GM19035 (cell line): ENCODE measurements at regions not wholly inside any gene's neighbourhood (a gene's known extent, or its start where the extent isn't known, plus 50 kb on each side); places are given as distances from the start of the nearest gene placed in this dataset.
"Not testable (repeated sequence)": the region's sequence is repeated elsewhere in the genome, so short reads cannot be mapped to it uniquely, and the experiment has no call there.

Experiments
- ATAC-seq: cut with Tn5 transposase; IDR thresholded peaks from one replicate; pipeline ENCODE4 v1.9.1; 2021; ENCODE audit not compliant: unreplicated experiment

DNA sequence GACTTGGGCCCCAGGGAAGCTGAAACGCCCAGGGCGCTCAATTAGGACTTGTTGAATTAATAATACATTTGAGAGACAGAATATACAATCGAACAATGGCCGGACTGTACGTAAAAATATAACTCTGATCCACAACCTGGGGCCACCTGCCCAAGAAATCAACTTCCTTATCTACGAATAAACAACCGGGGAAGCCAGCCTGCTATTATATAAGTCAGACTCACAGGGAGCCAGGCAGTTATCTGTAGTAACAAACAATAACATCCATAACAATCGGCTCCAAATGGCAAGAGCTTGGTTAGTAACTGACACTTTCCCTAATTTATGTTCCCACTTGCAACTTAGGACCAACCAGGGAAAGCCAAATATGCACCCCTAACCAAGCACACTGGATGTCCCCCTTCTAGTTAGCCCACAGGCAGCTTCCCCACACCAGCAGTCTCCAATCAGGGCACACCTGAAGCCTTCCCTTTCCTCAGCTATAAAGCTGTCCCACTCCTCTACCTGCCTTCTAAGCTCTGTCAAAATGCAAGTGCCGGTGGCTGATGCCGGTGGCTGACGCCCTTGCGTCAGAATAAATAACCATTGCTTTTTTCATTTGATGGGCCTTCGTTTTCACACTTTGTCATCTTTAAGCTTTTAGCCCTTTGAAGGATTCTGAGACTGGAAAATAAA, 135.2 kb downstream of the FAM72B start:
- ATAC-seq: not testable (repeated sequence)

DNA sequence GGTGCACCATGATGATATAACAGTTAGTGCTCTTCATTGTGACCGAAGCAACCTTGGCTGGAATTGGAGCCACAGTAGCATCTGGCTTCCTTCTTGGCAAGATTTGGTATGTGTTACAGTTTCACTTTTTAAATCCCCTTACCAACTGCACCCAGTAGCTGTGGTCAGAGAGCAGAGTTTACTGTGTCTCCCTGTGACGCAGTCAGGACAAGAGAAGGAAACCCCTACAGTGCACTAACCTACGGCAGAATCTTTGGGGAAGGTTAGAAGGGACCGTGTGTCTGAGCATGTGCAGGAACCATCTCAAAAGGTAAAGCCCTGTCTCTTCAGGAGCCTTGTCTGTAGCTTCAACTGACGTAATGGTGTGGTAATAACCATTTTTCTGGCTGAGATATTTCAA, 134.0 kb downstream of the FAM72B start:
- ATAC-seq: not testable (repeated sequence)

DNA sequence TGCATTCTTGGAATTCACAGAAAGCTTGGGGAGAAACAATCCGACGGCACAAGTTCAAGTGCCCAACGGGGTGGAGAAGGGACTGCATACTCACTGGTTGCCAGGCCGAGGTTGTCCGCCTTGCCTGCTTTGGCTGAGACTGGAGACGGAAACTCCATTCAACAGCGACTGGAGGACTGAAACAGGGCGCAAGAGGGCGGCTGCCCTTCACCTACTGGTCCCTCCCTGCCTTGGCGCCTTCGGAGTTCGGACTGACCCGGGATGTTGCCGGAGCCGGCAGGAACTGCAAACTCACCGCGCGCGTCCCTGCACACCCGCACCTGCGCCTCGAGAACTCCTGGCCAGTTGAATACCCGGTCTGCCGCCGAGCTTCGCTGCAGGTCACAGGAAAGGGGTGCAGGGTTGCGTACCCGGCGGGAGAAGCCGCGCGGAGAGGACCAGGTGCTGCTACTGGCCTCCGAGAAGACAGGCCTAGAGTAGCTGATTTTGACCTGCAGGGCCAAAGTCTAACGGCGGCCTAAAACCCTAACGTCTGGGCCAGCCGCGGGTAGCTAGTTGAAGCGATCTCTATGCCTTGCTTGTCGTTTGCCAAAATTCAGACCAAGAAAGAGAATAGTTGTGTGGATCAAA, 132.9 kb downstream of the FAM72B start:
- not testable (repeated sequence) for ATAC-seq

DNA sequence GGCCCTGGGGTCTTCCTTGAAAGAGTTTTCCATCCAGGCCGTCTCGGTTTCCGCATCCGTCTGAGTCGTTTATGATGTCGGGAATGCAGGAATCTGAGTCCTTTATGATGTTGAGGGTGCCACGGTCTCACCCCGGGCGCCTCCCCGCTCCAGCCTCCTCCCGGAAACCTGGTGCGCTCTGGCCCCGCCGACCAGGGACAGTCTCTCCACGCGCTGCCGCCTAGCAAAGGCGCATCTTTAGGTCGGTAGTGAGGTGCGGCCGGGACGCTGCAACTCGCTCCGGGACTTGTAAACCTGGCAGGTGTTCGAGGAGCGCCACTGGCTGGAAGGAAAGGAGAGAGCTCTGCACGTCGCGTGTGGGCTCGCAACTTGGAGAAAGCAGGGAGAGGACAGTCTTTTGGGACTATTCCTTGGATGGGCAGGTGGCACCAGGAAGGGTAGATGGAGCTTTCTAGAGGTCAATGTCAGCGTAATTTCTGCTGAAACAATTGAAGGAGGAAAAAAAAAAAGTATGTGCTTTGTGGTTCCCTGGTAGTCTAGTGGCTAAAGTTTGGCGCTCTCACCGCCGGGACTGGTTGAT, 132.0 kb downstream of the FAM72B start:
- ATAC-seq: not testable (repeated sequence)

DNA sequence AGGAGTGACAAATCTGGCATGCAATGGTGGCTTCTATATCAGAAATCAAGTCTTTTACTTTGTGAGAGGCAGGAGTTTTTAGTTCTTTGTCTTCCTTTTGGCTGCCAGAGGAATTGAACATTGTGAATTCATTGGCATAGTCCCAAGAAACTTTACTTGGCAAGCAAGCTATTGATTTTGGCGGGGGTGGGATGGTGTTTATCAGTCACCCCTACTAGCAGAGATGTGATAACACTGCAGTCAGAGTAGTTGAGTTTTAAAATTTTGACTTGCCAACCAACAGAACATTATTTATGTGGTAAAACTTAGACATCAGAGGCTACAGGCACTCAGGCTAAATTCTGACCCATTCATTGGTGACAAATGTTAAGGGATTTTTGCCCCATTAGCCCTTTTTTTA, 129.2 kb downstream of the FAM72B start:
- not testable (repeated sequence) for ATAC-seq

DNA sequence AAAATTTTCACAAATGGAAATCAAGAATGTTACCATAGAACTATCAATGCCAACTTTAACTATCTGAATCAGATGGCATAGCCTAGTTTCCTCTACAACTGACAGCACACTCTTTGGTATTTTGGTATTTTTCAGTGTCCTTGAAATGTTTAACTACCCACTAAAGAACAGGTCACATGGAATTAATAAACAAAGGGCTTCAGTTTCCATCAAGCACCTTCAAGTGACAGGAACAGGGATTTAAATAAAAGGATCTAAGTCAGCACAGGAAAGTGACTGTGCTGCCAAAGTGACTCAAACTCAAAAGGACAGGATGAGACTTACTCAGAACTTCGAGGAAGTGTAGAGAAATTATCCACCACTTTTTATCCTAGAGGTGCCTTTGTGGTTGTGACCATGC, 117.2 kb downstream of the FAM72B start:
- not testable (repeated sequence) for ATAC-seq

DNA sequence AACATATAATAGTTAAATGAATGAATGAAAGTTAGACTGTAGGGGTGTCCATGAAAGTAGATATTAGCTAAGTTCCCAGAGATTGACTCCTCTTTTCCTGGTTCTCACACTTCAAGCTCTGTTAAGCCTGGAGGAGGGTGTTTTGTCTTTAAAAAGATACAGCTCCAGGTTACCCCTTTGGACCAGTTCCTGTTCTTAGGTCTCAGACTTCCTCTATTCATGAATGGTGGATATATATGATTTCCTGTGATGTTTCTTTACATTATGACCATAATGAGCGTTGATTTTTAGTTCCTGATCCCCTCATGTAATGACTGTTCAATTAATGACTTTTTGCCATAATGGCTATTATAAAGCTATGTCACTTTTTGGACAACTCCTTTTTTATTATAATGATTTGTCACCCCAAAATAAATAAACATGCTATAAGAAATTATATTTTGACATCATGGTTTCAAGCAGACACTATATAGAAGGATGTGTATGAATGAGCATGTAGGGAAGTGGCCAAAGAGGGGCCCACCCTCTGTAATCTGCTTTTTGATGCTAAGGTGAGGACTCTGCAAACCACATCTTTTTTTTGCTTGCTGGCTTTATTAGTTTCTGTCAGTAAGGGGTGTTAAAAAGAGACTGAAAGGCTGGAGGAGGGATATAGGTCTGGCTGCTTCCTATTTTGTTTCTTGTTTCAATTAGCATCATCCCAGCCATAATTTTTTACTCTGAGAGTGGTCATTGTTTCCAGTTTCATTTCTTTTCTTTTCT, 115.2 kb downstream of the FAM72B start:
- ATAC-seq: not testable (repeated sequence)

DNA sequence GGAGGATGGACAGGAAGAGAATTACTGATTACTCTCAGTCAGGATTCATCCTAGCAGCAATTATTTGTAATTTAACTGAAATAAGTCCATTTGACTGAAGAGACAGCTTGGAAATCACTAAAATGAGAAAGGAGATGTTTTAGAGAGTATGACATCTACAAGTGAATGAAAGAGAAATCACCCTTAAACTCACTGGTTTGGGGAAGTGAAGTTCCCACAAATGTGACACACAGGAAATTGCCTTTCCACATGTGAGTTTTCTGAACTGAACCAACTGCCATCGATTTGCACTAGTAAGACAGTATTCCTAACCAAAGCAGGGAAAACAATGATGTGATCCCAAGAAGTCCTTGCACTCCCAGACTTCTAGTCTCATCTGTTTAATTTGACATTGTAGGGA, 110.3 kb downstream of the FAM72B start:
- ATAC-seq: not testable (repeated sequence)

DNA sequence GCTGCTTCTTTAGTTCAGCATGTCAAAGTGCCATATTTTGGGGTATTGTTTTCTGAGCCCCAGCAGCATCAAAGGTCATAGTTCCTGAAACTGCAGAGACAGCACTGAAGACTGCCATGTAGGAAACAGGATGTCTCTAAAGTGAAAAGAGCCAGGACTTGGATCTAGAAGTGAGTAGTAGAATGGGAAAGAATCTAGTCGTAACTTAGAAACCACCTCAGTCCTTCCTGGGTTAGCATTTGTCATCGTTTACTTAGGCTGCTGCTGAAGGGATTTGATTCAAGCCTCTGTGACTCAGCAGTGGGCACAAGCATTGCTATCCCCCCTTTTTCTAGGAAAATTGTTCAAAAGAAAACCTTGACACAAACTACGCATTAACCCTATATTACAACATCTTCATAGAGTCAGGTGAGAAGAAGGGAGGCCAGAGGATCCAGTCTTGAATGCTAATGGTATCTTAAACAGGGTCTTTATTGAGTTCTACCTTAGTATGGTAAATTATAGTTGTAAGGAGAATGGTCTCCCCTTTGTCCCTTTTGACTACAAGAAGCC, 108.8 kb downstream of the FAM72B start:
- not testable (repeated sequence) for ATAC-seq

DNA sequence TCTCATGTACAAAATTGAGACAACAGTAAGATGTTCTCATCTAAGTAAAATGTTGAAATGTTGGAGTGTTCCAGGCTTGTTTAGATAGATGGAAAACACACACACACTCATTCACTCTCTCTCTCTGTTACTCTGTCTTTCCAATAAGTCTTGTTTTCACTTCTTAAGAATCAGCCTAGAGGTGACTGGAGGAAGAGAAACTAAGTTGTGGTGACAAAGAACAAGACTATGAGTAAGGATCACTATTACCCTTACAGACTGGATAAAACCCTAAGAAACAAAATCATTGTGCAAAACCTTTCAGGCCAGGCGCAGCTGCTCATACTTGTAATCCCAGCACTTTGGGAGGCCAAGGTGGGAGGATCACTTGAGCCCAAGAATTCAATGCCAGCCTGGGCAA, 107.5 kb downstream of the FAM72B start:
- ATAC-seq: peak; percentile 83

DNA sequence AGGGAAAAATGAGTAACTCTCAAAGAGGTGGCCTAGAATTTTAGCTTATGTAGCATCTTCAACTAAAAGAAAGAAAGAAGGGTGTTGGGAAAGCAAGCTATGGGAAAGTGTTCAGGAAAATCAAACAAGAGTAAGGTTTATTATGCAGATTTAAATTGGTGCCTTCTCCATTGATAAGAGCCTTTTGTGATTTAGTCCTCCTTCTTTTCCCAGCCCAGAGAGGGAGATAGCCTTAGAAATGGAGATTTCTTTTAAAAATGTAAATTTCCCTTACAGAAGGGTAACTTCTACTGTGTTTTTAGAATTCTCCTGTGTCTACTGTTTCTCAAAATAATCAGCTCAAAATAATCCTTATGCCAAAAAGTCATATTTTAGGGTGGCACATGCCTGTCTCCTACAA, 104.5 kb downstream of the FAM72B start:
- not testable (repeated sequence) for ATAC-seq

DNA sequence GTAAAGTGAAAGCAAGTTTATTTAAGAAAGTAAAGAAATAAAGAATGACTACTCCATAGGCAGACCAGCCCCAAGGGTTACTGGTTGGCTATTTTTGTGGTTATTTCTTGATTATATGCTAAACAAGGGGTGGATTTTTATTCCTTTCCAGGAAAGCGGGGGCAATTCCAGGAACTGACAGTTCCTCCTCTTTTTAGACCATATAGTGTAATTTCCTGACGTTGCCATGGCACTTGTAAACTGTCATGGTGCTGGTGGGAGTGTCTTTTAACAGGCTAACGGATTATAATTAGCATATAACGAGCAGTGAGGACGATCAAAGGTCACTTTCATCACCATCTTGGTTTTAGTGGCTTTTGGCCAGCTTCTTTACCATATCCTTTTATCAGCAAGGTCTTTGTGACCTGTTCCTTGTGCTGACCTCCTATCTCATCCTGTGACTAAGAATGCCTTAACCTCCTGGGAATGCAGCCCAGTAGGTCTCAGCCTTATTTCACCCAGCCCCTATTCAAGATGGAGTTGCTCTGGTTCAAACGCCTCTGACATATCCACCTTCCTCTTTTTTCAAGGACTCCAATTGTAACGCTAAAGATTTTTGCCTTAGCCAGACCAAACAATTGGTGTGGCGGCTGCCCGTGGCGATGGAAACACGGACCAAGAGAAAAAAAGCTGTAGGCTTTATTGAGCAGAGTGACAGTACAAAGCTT, 103.8 kb downstream of the FAM72B start:
- ATAC-seq: not testable (repeated sequence)

DNA sequence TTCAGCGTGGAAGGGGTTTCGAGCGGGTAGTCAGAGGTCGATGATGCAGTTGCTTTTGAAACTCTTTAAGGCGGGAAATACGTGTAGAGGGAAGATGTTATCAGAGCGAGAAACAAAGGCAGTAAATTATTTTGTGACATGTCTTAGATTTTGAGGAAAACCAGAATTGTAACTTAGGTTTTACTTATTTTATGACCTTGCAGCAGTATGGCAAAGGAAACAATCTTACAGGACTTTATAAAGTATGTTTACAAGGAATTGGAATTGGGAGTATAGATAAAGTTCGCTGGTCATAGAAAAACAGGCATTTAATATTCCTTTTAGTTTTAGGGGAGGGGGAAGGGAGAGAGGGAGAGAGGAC, 103.3 kb downstream of the FAM72B start:
- not testable (repeated sequence) for ATAC-seq

DNA sequence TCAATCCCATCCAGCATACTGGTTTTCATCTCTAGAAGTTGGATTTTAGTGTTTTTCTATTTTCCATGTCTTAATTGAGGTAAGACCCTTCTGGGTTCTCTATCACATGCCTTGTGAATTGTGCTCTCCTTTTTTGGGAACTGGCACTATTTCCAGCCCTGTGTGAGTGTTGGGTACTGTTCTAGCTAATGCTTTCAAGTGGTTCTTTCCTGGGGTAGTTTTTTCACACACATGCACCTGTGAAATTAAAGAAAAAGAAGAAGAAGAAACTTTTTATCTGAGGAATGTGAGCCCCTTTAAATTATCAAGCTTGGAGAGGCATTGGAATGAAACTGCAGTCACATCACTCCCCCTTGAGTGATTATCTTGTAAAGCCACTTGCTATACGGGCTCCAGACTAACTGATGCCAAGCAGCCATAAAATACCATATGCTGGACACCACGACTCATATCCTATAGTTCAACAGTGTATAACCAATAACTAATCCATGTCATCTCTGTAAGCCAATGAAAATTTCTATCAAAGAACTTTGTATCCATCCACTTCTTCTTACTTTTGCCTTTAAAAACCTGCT, 102.4 kb downstream of the FAM72B start:
- ATAC-seq: not testable (repeated sequence)

DNA sequence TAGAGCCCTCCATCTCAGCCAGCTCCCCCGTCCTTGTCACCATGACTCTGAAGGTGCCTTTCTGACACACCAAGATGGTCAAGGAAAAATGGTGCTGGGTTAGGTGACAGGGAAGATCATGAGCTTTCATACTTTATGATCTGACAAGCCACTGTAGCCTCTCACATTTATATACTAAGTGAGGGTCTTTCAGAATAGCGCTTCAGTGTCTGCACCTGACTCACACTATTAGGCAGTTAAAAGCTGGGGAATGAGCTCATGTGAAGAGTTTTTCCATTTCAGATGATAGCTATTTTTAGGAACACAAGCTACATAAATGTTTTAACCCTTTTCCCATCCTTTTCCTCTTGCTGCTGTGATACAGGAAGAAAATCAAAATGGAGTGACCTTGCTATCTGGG, 101.1 kb downstream of the FAM72B start:
- not testable (repeated sequence) for ATAC-seq

DNA sequence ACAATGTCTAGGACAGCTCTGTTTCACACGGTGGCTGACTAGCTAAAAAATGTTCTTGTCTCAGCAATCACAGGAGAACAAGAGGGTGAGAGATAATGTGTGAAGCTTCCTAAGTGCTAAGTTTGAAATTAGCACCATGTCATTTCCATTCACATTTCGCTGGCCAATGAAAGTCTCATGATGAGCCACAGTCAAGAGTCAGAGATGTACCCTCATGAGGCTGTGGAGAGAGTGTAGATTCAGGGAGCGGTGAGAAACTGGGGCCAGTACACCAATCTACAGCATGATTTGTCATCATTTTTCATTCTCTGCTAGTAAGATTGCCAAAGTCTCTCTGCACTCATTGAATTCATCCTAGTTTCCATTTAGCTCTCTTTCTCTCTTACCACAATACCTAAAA, 97.9 kb downstream of the FAM72B start:
- ATAC-seq: not testable (repeated sequence)

DNA sequence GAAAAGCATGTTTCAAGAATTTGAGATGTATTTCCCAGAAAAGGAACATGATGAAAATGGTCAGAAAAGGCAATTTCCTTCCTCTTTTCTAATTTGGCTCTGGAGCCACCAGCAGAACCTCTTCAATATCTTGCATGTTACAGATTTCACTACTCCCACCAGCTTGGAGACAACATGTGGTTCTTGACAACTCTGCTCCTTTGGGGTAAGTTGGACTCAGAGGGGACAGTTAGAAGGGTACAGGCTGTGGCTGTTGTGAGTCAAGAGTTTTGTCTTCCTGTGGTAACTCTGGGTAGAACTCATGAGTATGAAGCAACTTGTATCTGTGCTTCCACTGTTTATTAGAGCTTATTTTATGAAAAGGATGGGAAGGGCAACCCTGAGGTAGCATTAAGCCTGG, 96.9 kb downstream of the FAM72B start:
- not testable (repeated sequence) for ATAC-seq

DNA sequence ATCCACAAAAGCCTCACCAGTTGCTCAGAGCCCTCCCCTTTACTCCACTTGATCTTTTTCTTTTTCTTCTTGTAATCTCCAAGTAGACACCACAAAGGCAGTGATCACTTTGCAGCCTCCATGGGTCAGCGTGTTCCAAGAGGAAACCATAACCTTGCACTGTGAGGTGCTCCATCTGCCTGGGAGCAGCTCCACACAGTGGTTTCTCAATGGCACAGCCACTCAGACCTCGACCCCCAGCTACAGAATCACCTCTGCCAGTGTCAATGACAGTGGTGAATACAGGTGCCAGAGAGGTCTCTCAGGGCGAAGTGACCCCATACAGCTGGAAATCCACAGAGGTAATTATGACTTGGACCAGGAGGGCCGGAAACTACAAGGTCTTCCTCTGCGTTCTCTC, 95.6 kb downstream of the FAM72B start:
- not testable (repeated sequence) for ATAC-seq

DNA sequence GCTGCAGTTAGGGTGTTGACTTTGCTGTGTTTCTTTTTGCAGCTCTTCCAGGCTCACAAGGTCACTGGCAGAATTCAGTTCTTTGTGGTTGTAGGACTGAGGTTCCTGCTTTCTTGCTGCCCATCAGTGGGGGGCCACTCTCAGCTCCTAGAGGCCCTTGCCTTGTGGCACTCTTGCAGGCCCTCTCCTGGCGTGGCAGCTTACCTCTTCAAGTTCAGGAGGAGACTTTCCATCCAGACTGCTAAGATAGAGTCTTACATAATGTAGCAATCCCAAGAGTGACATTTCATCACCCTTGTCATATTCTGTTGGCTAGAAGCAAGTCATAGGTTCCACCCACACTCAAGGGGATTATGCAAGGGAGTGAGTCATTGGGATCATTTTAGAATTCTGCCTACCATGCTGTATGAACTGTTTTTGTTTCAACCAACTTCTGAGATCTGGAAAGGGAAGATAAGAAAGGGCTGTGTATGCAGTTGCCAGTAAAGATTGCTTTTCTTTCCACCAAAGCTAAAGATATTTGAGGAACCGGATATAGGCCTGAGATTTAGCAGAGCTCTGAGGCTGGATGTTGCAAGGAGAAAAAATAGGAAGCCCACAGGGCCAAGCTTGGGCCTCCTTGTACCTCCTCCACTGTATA, 91.7 kb downstream of the FAM72B start:
- ATAC-seq: not testable (repeated sequence)

DNA sequence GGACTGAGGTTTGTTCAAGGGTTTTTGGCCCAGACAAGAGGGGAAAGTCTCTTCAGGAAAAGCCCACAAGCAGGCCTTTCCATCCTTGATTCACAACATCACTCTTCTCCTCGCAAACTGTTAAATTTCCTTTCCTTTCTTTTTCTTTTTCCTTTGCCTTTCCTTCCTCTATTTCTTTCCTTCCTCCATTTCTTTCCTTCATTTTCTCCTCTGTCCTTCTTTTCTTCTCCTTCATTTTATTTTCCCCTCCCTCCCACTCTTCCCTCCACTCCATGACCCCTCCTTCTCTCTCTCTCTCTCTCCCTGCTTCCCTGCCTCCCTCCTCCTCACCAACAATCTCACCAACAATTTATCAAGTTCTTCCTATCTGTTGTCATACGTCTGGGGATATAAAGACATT, 89.1 kb downstream of the FAM72B start:
- not testable (repeated sequence) for ATAC-seq
